ENCODE measurements at regions not wholly inside any gene's neighbourhood (a gene's known extent, or its start where the extent isn't known, plus 50 kb on each side); places are given as distances from the start of the nearest gene placed in this dataset.

DNA sequence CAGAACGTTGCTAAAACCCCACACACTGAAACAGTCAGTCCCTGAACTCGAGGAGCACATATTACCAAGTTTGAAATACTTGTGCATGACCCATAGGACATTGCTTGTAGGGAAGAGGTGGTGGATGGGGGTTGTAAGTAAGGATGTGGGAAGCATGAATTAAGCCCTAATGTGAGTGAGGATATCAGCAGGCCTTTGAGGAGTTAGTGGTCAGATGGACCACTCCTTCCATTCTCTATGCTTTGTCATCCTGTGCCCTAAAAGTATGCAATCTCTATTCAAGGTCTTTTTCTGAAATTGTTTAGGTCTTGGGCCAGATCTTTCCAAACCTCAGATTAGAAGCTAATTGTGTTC is 70.9 kb upstream of the SAMSN1 start:
- TF ChIP-seq, protein P1, sequence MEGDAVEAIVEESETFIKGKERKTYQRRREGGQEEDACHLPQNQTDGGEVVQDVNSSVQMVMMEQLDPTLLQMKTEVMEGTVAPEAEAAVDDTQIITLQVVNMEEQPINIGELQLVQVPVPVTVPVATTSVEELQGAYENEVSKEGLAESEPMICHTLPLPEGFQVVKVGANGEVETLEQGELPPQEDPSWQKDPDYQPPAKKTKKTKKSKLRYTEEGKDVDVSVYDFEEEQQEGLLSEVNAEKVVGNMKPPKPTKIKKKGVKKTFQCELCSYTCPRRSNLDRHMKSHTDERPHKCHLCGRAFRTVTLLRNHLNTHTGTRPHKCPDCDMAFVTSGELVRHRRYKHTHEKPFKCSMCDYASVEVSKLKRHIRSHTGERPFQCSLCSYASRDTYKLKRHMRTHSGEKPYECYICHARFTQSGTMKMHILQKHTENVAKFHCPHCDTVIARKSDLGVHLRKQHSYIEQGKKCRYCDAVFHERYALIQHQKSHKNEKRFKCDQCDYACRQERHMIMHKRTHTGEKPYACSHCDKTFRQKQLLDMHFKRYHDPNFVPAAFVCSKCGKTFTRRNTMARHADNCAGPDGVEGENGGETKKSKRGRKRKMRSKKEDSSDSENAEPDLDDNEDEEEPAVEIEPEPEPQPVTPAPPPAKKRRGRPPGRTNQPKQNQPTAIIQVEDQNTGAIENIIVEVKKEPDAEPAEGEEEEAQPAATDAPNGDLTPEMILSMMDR (IDR thresholded peaks at IDR 0.05): no peak
- TF ChIP-seq POLR2A (IDR thresholded peaks at IDR 0.05) (no peak), POLR2AphosphoS5 (IDR thresholded peaks at IDR 0.05) (no peak)

Measured in prostate gland (tissue), 2 donors.